PC-3 (cell line): ENCODE measurements at regions not wholly inside any gene's neighbourhood (a gene's known extent, or its start where the extent isn't known, plus 50 kb on each side); places are given as distances from the start of the nearest gene placed in this dataset.

Experiments used
- CTCF ChIP-seq: fragments of 300-600 bp; sonication (generic); conservative IDR thresholded peaks from 2 replicates; pipeline ENCODE4 v1.5.1; 2017; ENCODE audit warnings: antibody characterized with exemption, low read depth, mild to moderate bottlenecking, low read length
- EZH2 ChIP-seq: fragments of 300-600 bp; sonication (generic); IDR thresholded peaks from one replicate; pipeline ENCODE4 v1.6.1; 2017; ENCODE audit warnings: antibody characterized with exemption, mild to moderate bottlenecking, low read length; ENCODE audit not compliant: unreplicated experiment
- EZH2phosphoT487 ChIP-seq: fragments of 300-600 bp; sonication (generic); IDR thresholded peaks from 2 replicates; pipeline ENCODE4 v1.6.1; 2018; ENCODE audit warnings: mild to moderate bottlenecking, antibody characterized with exemption, low read length, borderline replicate concordance

GRCh38 chr22:44576311-44577260 lies 78.6 kb upstream of the RTL6 start:
- TF ChIP-seq CTCF (no peak), EZH2 (no peak), EZH2phosphoT487 (no peak)
